Skeletal muscle satellite cell (primary cell): ENCODE measurements at regions not wholly inside any gene's neighbourhood (a gene's known extent, or its start where the extent isn't known, plus 50 kb on each side); places are given as distances from the start of the nearest gene placed in this dataset.

ENCODE experiments used
- H3K27me3 ChIP-seq: 2 replicates; pipeline ENCODE4 v1.7.0; 2013; ENCODE audit warnings: low read length; ENCODE audit not compliant: control insufficient read depth, insufficient read depth
- H3K36me3 ChIP-seq: 2 replicates; pipeline ENCODE4 v1.7.0; 2013; ENCODE audit warnings: mild to moderate bottlenecking, control low read depth, low read length; ENCODE audit not compliant: insufficient read depth
- H3K4me1 ChIP-seq: 2 replicates; pipeline ENCODE4 v1.7.0; 2013; ENCODE audit warnings: low read length; ENCODE audit not compliant: control insufficient read depth, insufficient read depth
- H3K4me2 ChIP-seq: 2 replicates; pipeline ENCODE4 v1.7.0; 2013; ENCODE audit warnings: mild to moderate bottlenecking, low read length
- H3K4me3 ChIP-seq: 2 replicates; pipeline ENCODE4 v1.7.0; 2013; ENCODE audit warnings: low read length
- H3K9ac ChIP-seq: 2 replicates; pipeline ENCODE4 v1.7.0; 2013; ENCODE audit warnings: mild to moderate bottlenecking, low read depth, low read length, moderate library complexity
- H3K9me3 ChIP-seq: replicated peaks from 2 replicates; pipeline ENCODE4 v1.7.0; 2013; ENCODE audit warnings: mild to moderate bottlenecking, control low read depth, low read length

DNA sequence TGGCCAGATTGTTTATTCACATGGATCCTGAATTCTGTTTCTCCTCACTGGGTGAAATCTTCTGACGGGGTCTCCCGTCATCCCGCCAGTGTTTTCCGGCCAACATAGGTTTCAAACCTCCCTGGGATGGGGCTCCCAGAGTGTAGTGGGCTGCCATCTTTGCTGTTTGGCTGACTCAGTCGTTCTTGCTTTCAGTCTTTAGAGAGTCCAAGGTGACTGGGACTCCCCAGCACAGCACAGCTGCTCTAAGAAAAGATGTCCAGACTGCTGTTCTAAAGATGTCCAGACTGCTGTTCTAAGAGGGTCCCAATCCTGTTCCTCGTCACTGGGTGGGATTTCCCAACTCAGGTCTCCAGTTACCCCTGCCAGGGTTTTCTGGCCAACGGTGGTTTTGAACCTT, 801.9 kb upstream of the IGFBP3 start:
- no peak overlapping the region for H3K4me3 ChIP-seq
- H3K9ac ChIP-seq, result no peak overlapping the region
- no peaks in the 10 kb centered on the region for H3K27me3 ChIP-seq
- no peak overlapping the region for H3K4me2 ChIP-seq
- H3K4me1 ChIP-seq, result no peaks in the 10 kb centered on the region
- H3K36me3 ChIP-seq, result no peaks in the 10 kb centered on the region
- no peaks in the 10 kb centered on the region for H3K9me3 ChIP-seq

DNA sequence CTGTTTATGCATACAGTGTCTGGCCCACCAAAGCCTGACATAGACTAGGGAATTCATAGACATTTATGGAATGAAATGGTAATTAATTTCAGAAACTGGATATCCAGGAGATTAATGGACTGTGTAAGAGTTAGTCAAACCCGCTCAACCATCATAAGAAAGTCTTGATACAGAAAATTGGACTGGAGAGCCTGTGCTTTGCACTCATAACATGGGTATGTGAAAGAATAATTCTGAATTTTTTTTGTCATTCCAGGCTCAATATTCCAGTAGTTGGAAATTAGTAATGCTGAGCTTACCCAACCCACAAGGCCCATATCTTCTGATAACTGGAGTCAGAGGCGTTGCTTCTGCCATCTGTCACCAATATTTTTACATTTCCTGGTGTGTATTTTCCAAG, 799.7 kb upstream of the IGFBP3 start:
- Histone ChIP-seq H3K9me3 (no peaks in the 10 kb centered on the region), H3K4me1 (no peaks in the 10 kb centered on the region), H3K36me3 (no peaks in the 10 kb centered on the region), H3K9ac (no peak overlapping the region), H3K4me2 (no peak overlapping the region), H3K27me3 (no peaks in the 10 kb centered on the region), H3K4me3 (no peak overlapping the region)

DNA sequence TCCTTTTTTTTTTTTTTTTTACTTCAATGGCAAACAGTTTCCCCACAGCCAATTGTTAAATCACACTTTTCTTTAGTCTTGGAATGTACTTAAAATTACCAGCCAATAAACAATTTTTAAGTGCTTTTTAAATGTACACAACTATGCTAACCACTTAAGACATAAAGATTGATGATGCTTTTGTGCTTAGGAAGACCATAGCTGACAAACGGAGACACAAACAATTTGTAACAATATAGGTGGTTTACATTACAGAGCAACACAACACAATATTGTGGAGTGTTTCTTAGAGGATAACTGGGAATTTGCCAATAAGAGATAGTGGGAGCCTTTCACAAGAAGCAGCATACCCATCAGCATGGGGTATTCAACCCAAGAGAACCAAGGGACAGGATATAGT, 798.5 kb upstream of the IGFBP3 start:
- H3K4me3 ChIP-seq, result no peak overlapping the region
- no peaks in the 10 kb centered on the region for H3K36me3 ChIP-seq
- H3K9me3 ChIP-seq, result no peaks in the 10 kb centered on the region
- no peak overlapping the region for H3K9ac ChIP-seq
- no peaks in the 10 kb centered on the region for H3K27me3 ChIP-seq
- no peaks in the 10 kb centered on the region for H3K4me1 ChIP-seq
- H3K4me2 ChIP-seq, result no peak overlapping the region

DNA sequence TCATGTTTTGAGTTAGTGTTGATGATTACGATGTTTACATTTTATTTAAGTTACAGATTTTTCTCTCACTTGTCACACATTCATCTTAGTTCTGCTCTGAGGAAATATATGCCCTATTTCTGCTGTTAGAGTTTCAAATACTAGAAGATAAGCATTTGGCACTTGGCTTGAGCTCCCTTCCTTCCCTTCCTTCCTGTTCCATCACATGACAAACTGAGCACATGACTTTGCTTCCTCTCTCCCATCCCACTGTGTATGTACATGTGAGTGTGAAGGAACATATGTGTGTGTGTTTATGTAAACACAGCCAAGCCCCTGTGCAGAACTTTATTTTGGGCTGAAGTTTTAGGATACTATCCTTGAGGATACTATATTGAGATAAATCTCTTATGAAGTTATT, 795.9 kb upstream of the IGFBP3 start:
- Histone ChIP-seq H3K4me1 (no peaks in the 10 kb centered on the region), H3K27me3 (no peaks in the 10 kb centered on the region), H3K9me3 (no peaks in the 10 kb centered on the region), H3K9ac (no peak overlapping the region), H3K4me2 (no peak overlapping the region), H3K36me3 (no peaks in the 10 kb centered on the region), H3K4me3 (no peak overlapping the region)

DNA sequence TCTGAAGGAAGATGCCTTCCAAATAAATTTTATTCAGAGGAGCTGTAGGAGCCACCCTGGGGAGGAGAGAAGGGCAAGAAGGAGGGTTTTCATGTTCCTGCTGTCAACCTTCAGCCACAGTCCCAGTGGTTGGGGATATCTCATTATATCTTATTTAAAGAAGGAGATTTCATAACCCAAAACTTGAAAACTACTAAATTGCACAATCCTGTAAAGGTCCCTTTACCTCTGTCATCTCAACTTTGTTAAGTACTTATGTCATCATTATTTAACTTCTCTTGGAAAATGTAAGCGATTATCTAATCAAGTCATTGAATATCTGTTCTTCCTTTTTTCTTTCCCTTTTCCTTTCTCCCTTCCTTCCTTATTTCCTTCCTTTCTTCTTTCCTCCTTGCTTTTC, 794.5 kb upstream of the IGFBP3 start:
- H3K36me3 ChIP-seq, result no peaks in the 10 kb centered on the region
- H3K4me3 ChIP-seq, result no peak overlapping the region
- H3K27me3 ChIP-seq, result no peaks in the 10 kb centered on the region
- no peaks in the 10 kb centered on the region for H3K9me3 ChIP-seq
- H3K4me1 ChIP-seq, result no peaks in the 10 kb centered on the region
- no peak overlapping the region for H3K9ac ChIP-seq
- H3K4me2 ChIP-seq, result no peak overlapping the region

DNA sequence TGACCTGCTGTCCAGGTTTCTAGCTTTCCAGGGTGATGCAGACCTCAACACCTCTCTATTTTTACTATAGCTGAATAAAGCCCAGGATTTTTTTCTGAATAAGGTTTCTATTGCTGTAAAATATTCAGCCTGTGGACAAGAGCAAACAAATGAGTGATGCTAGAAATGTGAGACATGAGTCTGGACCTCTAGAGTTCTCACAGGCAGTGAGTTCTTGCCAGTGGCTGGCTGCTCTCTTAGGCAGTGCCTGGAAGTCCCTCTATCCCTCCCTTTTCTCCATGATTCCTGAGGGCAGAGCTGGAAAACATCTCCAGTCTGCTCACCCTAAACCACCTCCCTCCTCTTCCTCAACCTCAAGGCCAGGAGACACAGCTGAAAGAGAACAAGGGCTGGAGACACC, 793.8 kb upstream of the IGFBP3 start:
- H3K4me3 ChIP-seq, result no peak overlapping the region
- H3K27me3 ChIP-seq, result no peaks in the 10 kb centered on the region
- H3K9me3 ChIP-seq, result no peaks in the 10 kb centered on the region
- no peak overlapping the region for H3K9ac ChIP-seq
- H3K4me1 ChIP-seq, result no peaks in the 10 kb centered on the region
- no peak overlapping the region for H3K4me2 ChIP-seq
- H3K36me3 ChIP-seq, result no peaks in the 10 kb centered on the region

DNA sequence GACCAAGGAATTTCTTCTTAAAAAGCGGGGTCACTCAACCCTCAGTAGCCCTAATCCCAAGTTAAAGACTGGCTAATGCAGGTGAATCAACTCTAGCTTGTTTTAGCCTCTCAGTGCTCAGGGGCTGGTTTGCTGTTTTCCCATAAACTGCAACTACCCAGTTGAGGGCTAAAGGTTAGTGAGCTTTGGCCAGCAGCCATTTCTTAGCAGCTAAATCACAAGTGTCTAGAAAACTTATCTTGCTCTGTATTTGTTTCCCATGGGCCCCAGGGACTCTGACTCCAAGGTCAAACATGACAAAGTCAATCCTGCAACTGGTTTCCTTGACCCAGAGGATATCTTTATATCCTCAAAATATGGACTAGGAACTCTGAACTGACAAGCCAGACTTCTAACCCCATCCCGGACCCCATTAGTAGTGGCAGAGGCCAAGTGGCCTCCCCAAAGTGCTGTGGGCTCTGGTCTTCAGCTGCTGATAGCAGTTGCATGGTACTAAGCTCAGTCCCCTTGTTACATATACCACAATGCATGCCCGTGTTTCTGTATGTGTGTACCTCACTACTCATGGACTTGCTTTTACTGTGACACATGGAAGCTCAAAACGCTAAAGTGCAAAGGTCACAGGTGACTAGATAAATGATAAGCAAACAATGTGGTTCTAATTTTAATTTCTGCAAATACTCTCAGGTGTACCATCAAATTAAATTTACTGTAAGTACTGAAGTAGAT, 793.0 kb upstream of the IGFBP3 start:
- Histone ChIP-seq H3K27me3 (no peaks in the 10 kb centered on the region), H3K4me2 (no peak overlapping the region), H3K4me1 (no peaks in the 10 kb centered on the region), H3K9me3 (no peaks in the 10 kb centered on the region), H3K36me3 (no peaks in the 10 kb centered on the region), H3K9ac (no peak overlapping the region), H3K4me3 (no peak overlapping the region)

DNA sequence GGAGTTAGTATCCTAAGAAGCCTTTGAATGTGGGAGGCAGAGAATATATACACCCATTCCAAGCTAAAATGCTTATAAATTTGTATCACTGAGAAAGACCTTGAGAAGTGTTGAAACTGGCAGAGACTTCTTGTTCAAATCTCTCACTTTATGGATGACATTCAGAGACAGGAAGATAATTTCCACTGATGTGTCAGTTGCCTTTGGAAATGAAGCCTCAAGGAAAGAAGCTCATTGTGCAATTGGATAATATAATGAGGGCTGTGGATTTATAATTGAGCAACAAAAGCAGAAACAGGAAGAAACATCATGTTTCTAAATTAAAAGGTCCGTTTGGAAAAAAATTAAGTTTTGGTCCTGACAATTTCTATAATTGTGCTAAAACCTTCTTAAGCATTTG, 789.9 kb upstream of the IGFBP3 start:
- Histone ChIP-seq H3K4me1 (peaks cover 1% of the 10 kb centered on the region), H3K4me2 (no peak overlapping the region), H3K27me3 (no peaks in the 10 kb centered on the region), H3K9ac (no peak overlapping the region), H3K4me3 (no peak overlapping the region), H3K9me3 (no peaks in the 10 kb centered on the region), H3K36me3 (no peaks in the 10 kb centered on the region)

DNA sequence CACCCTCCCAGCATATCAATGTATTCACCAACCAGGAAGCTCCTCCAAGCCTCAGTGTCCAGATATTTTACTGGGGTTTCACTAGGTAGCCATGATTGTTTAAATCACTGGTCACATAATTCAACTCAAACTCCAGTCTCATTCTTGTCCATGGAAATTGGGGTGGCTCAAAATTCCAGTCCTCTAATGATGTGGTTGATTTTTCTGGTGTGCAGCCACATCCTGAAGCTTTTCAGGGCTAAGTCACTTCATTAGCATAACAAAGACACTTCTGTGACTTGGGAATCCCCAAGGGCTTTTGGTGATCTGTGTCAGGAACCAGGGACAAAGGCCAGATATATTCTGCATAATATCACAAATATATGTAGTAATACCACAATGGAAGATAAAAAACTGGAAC, 786.9 kb upstream of the IGFBP3 start:
- Histone ChIP-seq H3K4me1 (peaks cover 19% of the 10 kb centered on the region), H3K4me3 (no peak overlapping the region), H3K4me2 (no peak overlapping the region), H3K36me3 (no peaks in the 10 kb centered on the region), H3K9me3 (no peaks in the 10 kb centered on the region), H3K9ac (no peak overlapping the region), H3K27me3 (no peaks in the 10 kb centered on the region)

DNA sequence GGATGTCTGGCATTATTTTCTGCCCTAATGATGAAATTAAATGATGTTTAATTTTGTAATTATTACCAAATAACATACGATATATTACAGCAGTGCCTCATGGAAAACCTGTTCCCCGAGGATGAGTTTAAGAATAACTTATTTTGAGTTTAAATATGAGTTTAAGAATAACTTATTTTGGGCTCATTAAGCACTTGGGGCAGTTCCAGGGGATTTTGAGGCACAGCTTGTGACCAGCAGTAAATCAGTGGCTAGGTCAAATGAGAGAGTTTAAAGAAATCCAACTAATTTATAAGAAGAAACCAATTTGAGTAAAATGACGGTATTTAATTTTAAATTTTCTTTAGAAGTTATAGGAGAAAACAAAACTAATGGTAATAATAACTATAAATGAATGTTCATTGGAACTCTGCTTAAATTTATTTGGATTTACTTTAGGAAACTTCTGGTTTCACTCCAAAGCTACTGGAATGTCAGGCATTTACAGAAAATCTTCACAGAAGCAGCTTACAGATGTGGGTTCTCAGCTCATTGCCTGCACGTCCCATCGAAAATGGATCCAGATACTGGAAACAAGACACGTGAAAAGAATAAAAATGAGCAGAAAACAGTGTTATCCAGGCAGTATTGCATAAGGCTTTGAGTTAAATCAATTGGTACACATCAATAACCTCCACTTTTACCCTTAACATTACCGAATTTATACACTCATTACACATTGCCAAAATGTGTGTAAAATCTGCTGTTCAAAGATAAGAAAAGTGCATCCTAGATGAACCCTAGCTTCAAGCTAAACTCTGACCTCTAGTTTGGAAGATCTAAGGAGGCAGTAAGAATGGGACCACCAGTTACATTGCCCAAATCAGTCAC, 784.5 kb upstream of the IGFBP3 start:
- Histone ChIP-seq H3K4me3 (no peak overlapping the region), H3K4me1 (peaks cover 19% of the 10 kb centered on the region), H3K36me3 (no peaks in the 10 kb centered on the region), H3K4me2 (peak overlapping the region; percentile 13), H3K27me3 (no peaks in the 10 kb centered on the region), H3K9ac (no peak overlapping the region), H3K9me3 (no peaks in the 10 kb centered on the region)

DNA sequence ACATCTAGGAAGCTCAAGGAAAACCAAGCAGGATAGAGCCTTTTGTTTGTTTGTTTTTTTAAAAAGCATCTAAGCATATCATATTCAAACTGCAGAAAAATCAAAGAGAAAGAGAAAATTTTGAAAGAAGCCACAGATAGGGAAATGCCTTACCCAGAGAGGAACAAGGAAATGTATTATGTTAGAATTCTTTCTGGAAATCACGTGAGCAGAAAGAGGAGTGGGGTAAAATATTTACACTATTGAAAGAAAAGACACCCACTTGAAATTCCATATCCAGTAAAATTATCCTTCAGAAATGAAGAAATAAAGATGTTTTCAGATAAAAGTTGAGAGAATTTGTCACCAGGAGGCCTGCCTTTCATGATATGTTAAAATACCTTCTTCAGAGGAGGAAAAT, 775.7 kb upstream of the IGFBP3 start:
- Histone ChIP-seq H3K4me1 (no peaks in the 10 kb centered on the region), H3K9me3 (no peaks in the 10 kb centered on the region), H3K4me2 (no peak overlapping the region), H3K9ac (no peak overlapping the region), H3K4me3 (no peak overlapping the region), H3K27me3 (no peaks in the 10 kb centered on the region), H3K36me3 (no peaks in the 10 kb centered on the region)
